ENCODE measurements at regions not wholly inside any gene's neighbourhood (a gene's known extent, or its start where the extent isn't known, plus 50 kb on each side); places are given as distances from the start of the nearest gene placed in this dataset.

DNA sequence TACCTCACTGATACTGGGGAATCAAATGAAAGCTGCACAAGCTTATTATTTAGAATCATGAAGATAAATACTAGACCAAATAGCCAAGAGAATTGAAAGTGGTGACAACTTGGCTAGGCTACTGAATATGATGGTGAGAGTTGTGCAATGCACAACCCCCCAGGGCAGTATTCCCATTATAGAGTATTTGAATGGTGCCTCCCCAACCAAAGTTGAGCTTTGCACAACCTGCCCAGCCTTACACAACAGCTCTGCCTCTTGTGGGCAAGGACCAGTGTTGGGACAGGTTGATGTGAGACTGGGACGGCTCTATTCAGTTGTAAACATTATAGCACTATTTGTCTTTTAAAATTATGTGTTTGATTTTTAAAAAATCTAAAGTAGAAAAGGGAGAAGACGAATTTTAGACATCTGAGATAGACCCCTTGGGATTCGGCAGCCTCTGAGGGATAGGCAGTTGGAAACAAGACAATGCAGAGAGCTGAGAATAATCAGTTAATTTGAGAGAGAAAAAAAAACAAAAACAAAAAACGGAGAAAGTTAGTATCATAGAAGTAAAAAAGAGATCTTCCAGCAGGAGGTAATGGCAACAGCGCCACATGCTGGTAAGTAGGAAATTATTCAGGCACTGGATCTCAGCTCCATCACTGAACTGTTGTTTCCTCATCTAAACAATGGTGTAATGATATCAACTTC, 91.0 kb upstream of the KCNA3 start:
- no peak for TF ChIP-seq FOXM1 (IDR thresholded peaks at IDR 0.05; ENCODE audit: borderline replicate concordance, low read depth)
- no peak for TF ChIP-seq CEBPB (IDR thresholded peaks at IDR 0.05)
- TF ChIP-seq ZBTB7A (IDR thresholded peaks at IDR 0.05; ENCODE audit: low read depth): no peak
- TF ChIP-seq, protein P1, sequence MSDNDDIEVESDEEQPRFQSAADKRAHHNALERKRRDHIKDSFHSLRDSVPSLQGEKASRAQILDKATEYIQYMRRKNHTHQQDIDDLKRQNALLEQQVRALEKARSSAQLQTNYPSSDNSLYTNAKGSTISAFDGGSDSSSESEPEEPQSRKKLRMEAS (IDR thresholded peaks at IDR 0.05): no peak
- no peak for TF ChIP-seq EP300 (IDR thresholded peaks at IDR 0.05; ENCODE audit: borderline replicate concordance)
- no peak for TF ChIP-seq CREB1 (IDR thresholded peaks at IDR 0.05; ENCODE audit: low read depth)
- TF ChIP-seq RAD21 (IDR thresholded peaks at IDR 0.05; ENCODE audit: low read depth): peak; percentile 70
- no peak for TF ChIP-seq TCF12 (IDR thresholded peaks at IDR 0.05; ENCODE audit: low read depth)

DNA sequence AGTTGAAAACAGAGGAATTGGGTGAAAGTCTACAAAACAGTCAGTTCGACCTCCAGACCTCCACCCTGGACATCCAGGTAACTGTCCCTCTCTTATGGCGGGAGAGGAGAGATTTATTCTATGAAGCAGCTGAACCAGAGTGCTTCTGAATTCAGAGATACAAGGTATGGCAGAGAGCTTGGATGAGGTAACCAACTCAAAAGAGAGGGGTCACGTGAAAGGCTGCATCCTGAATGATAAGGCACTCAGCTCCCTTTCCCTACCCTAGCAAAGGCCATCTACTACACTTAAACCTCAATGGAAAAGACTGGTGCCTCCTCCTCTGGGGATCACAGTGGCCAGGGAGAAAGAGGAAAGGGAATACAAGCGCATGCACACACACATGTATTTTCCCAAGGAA, 88.4 kb upstream of the KCNA3 start:
- TF ChIP-seq FOXM1 (IDR thresholded peaks at IDR 0.05; ENCODE audit: borderline replicate concordance, low read depth): no peak
- TF ChIP-seq CEBPB (IDR thresholded peaks at IDR 0.05): no peak
- TF ChIP-seq TEAD4 (IDR thresholded peaks at IDR 0.05): no peak

GRCh38 chr1:110760321-110760720, 85.6 kb upstream of the KCNA3 start:
- TF ChIP-seq EP300 (IDR thresholded peaks at IDR 0.05; ENCODE audit: borderline replicate concordance): no peak

DNA sequence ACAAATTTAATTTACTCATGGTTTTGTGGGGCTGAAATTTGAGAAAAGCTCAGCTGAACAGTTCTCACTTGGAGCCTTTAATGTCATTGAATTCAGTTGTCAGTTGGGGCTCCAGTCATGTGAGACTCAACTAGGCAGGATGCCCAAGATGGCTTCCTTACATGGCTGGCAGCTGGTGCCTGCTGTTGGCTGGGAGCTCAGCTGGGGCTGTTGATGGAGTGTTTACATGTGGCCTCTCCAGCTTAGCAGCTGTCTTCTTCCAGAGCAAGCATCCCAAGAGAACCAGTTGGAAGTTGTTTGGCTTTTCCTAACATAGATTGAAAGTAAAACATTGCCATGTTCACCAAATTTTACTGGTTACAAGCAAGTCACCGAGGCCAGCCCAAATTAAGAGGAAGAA, 81.8 kb upstream of the KCNA3 start:
- TF ChIP-seq EGR1 (IDR thresholded peaks at IDR 0.05) (no peak), TEAD4 (IDR thresholded peaks at IDR 0.05) (no peak), YY1 (IDR thresholded peaks at IDR 0.05; ENCODE audit: low read depth) (no peak), TCF12 (IDR thresholded peaks at IDR 0.05; ENCODE audit: low read depth) (no peak), RAD21 (IDR thresholded peaks at IDR 0.05; ENCODE audit: low read depth) (no peak), NFIC (IDR thresholded peaks at IDR 0.05) (no peak), ZBTB7A (IDR thresholded peaks at IDR 0.05; ENCODE audit: low read depth) (no peak), CREB1 (IDR thresholded peaks at IDR 0.05; ENCODE audit: low read depth) (no peak), EP300 (IDR thresholded peaks at IDR 0.05; ENCODE audit: borderline replicate concordance) (no peak), TAF1 (IDR thresholded peaks at IDR 0.05; ENCODE audit: low read depth) (no peak), FOXM1 (IDR thresholded peaks at IDR 0.05; ENCODE audit: borderline replicate concordance, low read depth) (no peak), CEBPB (IDR thresholded peaks at IDR 0.05) (no peak)
- TF ChIP-seq, protein P2, sequence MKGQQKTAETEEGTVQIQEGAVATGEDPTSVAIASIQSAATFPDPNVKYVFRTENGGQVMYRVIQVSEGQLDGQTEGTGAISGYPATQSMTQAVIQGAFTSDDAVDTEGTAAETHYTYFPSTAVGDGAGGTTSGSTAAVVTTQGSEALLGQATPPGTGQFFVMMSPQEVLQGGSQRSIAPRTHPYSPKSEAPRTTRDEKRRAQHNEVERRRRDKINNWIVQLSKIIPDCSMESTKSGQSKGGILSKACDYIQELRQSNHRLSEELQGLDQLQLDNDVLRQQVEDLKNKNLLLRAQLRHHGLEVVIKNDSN (IDR thresholded peaks at IDR 0.05): no peak
- TF ChIP-seq, protein P1 (IDR thresholded peaks at IDR 0.05): no peak
- TF ChIP-seq, protein P3, sequence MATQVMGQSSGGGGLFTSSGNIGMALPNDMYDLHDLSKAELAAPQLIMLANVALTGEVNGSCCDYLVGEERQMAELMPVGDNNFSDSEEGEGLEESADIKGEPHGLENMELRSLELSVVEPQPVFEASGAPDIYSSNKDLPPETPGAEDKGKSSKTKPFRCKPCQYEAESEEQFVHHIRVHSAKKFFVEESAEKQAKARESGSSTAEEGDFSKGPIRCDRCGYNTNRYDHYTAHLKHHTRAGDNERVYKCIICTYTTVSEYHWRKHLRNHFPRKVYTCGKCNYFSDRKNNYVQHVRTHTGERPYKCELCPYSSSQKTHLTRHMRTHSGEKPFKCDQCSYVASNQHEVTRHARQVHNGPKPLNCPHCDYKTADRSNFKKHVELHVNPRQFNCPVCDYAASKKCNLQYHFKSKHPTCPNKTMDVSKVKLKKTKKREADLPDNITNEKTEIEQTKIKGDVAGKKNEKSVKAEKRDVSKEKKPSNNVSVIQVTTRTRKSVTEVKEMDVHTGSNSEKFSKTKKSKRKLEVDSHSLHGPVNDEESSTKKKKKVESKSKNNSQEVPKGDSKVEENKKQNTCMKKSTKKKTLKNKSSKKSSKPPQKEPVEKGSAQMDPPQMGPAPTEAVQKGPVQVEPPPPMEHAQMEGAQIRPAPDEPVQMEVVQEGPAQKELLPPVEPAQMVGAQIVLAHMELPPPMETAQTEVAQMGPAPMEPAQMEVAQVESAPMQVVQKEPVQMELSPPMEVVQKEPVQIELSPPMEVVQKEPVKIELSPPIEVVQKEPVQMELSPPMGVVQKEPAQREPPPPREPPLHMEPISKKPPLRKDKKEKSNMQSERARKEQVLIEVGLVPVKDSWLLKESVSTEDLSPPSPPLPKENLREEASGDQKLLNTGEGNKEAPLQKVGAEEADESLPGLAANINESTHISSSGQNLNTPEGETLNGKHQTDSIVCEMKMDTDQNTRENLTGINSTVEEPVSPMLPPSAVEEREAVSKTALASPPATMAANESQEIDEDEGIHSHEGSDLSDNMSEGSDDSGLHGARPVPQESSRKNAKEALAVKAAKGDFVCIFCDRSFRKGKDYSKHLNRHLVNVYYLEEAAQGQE (IDR thresholded peaks at IDR 0.05; ENCODE audit: low read depth): no peak

GRCh38 chr1:110752941-110753725, 78.4 kb upstream of the KCNA3 start:
- TF ChIP-seq RAD21 (IDR thresholded peaks at IDR 0.05; ENCODE audit: low read depth): no peak
- TF ChIP-seq EGR1 (IDR thresholded peaks at IDR 0.05): no peak
- no peak for TF ChIP-seq CEBPB (IDR thresholded peaks at IDR 0.05)
- no peak for TF ChIP-seq TEAD4 (IDR thresholded peaks at IDR 0.05)
- TF ChIP-seq ZBTB7A (IDR thresholded peaks at IDR 0.05; ENCODE audit: low read depth): no peak
- TF ChIP-seq, protein P2 (IDR thresholded peaks at IDR 0.05): no peak
- TF ChIP-seq, protein P1 (IDR thresholded peaks at IDR 0.05): no peak
- no peak for TF ChIP-seq TAF1 (IDR thresholded peaks at IDR 0.05; ENCODE audit: low read depth)
- TF ChIP-seq TCF12 (IDR thresholded peaks at IDR 0.05; ENCODE audit: low read depth): no peak
- TF ChIP-seq, protein P3 (IDR thresholded peaks at IDR 0.05; ENCODE audit: low read depth): no peak
- TF ChIP-seq CREB1 (IDR thresholded peaks at IDR 0.05; ENCODE audit: low read depth): no peak
- TF ChIP-seq EP300 (IDR thresholded peaks at IDR 0.05; ENCODE audit: borderline replicate concordance): no peak
- TF ChIP-seq NFIC (IDR thresholded peaks at IDR 0.05): no peak
- no peak for TF ChIP-seq FOXM1 (IDR thresholded peaks at IDR 0.05; ENCODE audit: borderline replicate concordance, low read depth)
- TF ChIP-seq YY1 (IDR thresholded peaks at IDR 0.05; ENCODE audit: low read depth): no peak
